ENCODE measurements at regions not wholly inside any gene's neighbourhood (a gene's known extent, or its start where the extent isn't known, plus 50 kb on each side); places are given as distances from the start of the nearest gene placed in this dataset.
A peak's percentile ranks its signal among the peaks of the same experiment; 100 is the strongest.

GRCh38 chr13:85278851-85279250 is 520.4 kb downstream of the SLITRK6 start:
- no peak for FAIRE-seq

DNA sequence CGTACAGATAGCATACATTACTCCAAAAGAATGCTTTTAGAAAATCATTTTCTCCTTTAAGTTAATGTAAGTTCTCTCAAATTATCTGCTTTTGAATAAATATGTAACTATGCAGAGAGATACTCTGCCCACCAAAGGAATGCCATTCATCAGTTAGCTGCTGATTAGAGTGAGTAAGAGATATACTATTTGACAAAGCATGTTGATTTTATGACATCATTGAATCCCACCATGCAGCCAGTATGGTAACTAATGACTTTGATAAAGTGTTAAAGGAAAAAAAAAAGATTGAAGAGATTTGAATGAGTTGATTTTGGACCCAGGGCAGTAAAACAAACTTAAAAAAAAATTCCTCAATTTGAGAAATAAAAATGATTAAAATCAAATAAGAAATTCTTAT is 521.5 kb downstream of the SLITRK6 start:
- no peak for FAIRE-seq

DNA sequence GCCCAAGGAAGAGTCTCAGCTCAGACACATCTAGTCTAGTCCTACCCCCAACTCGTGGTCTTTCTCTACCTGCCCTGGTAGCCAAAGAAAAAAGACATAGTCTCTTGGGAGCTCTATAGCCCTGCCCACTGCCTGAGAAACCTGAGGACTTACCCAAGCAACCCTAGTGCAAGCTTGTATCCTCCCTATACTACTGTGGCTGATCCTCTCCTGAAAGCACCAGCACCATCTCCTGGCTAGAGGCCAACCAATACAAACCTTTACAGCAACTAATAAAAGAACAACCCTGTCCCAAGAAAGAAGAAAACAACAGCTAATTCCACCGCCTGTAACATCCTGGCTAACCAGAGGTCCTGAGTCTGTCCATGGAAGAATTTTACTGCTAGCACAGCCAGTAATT is 532.4 kb downstream of the SLITRK6 start:
- FAIRE-seq, result no peak

DNA sequence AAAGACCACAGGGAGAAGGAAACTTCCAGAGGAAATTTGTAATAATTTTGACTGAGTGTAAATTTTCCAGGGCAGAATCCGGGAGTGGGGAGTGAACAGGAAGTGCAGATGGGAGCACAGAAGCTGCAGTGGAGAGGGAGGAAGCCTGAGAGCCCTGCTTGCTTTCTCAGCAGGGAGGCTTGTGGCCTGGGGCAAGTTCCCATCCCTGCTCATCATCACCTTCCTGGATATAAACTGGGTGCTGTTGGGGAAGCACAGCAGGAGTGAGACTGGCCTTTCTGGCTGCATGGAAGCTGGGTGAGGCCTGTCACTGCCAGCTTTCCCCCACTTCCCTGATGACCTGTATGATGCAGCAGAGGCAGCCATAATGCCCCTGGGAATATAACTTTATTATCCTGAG is 532.9 kb downstream of the SLITRK6 start:
- no peak for FAIRE-seq

- FAIRE-seq, result no peak
These were observed 533.9 kb downstream of the SLITRK6 start for GRCh38 chr13:85265296-85265695.

- FAIRE-seq, result no peak
These were observed 536.7 kb downstream of the SLITRK6 start for GRCh38 chr13:85262499-85262898.

GRCh38 chr13:85261757-85262346 is 537.4 kb downstream of the SLITRK6 start:
- FAIRE-seq, result no peak

GRCh38 chr13:85260896-85261295 is 538.3 kb downstream of the SLITRK6 start:
- FAIRE-seq, result no peak

DNA sequence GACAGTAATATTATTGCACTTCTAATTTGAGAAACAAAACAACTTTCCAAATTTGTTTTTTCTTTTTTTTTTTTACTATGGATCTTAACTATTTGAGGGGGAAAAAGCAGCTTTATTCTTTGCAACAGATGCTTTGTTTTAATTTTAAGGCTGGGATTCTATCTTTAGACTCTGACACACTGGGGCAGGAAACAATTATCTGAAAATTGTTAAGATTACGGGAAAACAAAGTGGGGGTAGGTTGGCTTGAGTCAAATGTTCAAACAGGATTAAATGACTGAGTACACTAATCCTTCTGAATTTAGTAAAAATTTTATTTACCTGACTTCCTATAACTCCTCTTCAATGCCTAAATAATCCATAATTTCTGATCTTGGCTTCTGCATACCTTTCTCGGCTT is 543.2 kb downstream of the SLITRK6 start:
- no peak for FAIRE-seq

GRCh38 chr13:85254641-85255040 is 544.6 kb downstream of the SLITRK6 start:
- FAIRE-seq, result no peak

DNA sequence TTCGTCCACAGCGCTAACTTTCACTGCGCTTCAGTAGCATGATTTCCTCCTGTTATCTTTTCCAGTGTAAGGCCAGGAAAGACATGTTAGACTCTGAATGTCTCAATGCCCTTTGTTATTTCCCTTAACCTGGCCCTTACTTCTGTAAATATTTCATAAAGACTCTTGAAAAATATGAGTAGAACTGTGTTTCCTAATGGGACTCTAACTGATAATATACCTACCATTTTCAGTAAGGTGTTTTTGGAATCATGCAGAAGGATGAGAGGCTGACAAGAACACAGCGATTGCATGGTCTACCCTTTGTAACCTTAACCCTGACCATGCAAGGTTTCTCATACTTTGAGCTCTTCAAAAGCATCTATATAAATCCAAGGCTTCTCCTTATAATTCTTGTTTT is 550.1 kb downstream of the SLITRK6 start:
- FAIRE-seq, result no peak

GRCh38 chr13:85247780-85248179 is 551.4 kb downstream of the SLITRK6 start:
- FAIRE-seq, result no peak

- no peak for FAIRE-seq
These were observed 555.4 kb downstream of the SLITRK6 start for GRCh38 chr13:85243831-85244230.

GRCh38 chr13:85241060-85241459 is 558.2 kb downstream of the SLITRK6 start:
- no peak for FAIRE-seq

GRCh38 chr13:85236413-85236812 is 562.8 kb downstream of the SLITRK6 start:
- no peak for FAIRE-seq

DNA sequence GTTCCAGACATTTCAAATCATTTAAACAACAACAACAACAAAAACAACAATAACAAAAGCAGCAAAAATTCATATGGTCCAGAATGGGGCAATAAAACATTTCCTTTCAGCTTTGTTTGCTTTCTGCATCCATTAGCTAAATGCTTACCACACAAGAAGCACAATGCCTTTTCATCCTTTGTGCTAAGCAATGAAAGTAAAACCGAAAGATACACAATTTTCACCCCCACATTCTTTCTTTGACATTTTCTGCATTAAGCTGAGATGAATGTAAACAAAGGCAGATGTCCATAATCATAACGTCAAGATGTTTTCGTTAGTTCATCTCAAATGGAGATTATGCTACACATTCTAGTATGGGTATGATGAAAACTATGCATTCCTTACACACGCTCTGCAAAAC is 568.5 kb downstream of the SLITRK6 start:
- no peak for FAIRE-seq

DNA sequence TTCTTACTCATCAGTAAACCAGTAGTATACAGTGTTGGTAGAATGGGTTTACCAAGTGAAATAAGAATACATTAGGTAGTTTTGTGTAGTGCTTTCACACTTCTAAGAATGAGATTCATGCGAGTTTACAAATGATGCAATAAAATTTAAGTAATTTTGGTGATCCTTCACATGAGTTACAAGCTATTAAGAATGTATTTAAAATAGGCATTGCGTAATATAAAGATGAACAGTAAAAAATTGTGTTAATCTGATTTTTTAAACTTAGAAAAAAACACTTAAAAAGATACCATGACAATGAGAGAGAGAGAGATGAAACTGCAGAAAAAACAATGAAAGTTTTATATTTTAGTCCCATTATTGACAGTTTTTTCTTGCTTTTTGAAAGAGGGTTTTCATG is 570.5 kb downstream of the SLITRK6 start:
- no peak for FAIRE-seq

DNA sequence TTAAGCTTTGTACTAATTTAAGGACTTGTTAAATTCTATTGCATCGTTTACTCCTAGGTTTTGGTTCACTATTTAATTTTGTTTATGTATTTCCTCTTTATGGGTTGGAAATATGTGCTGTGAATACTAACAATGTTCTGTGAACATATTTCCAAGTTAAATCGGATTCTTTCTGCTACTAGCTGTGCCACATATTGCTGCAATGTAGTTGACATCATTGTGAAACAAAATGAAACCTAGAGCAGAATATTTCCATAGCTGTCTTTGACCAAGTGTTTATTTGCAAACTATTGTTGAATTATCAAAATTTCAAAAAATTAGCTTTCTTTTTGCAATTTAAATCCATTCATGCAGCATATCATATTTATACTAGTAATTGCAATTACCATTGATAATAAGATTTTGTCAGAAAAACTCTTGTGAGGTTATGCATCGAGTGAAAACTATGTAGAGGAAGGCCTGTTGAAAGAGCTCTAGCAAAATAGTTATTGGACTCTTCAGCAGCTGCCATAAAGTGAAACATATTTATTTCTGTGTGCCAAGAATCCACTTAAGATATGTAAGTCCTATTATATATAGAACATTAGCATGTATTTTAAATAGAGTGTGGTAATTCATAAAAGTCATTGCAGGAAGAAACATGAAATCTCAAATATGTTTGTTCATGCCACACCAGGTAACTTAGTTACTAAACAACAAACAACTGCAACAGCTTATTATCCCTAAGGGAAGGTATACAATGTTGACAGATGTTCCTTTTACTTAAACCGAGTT is 575.1 kb downstream of the SLITRK6 start:
- FAIRE-seq, result no peak

DNA sequence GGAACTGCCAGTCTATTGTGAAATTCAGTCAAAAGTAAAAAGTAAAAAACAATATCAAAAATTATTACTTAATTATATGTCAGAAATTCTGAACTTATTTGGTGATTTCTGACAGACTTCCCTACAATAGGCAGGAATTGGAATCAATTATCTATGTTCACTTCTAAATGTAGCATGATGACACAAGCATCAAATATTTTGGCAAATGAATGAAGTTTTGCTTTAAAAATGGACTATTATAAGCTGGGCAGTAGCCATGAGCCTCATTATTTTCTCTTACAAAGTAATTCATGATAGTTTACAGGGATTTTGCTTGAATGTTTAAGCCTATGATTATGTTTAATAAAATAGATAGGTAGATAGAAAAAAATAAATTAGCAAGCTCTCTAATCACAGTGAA is 582.6 kb downstream of the SLITRK6 start:
- no peak for FAIRE-seq

GRCh38 chr13:85212692-85213091 is 586.5 kb downstream of the SLITRK6 start:
- no peak for FAIRE-seq

GRCh38 chr13:85204668-85205344 is 594.4 kb downstream of the SLITRK6 start:
- FAIRE-seq, result no peak

DNA sequence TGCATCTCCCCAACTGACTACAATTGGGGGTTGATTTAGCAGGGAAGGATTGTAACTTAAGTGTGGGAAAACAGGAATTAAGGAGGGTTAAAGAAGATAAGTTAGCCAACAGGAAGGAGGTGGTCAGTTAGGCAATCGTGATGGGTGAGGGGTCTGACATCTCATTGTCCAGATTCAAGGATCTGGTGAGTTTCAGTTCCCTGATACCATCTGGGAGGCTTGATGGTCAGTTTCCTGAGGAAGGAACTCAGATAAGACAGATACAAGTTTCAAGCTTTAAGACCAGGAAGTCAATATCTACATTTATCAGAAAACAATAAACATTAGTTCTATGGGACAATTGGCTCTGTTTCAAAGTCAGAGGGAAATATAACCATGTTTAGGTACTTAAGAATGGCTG is 601.8 kb downstream of the SLITRK6 start:
- FAIRE-seq, result no peak

GRCh38 chr13:85194482-85194881 is 604.7 kb downstream of the SLITRK6 start:
- FAIRE-seq, result no peak

GRCh38 chr13:85191996-85192718 is 607.1 kb downstream of the SLITRK6 start:
- peak; percentile 94 for FAIRE-seq

All from TTC549 (cell line).